K562 (cell line): ENCODE measurements at regions not wholly inside any gene's neighbourhood (a gene's known extent, or its start where the extent isn't known, plus 50 kb on each side); places are given as distances from the start of the nearest gene placed in this dataset.

Experiments
- POLR2AphosphoS5 ChIP-seq: IDR thresholded peaks from 2 replicates; pipeline ENCODE4 v1.6.1; 2011; ENCODE audit warnings: mild to moderate bottlenecking, low read depth, low read length, moderate library complexity; ENCODE audit not compliant: control insufficient read depth, insufficient read depth
- RFX7 ChIP-seq: fragments of 250-450 bp; sonication (Bioruptor Pico); IDR thresholded peaks from 2 replicates; pipeline ENCODE4 v1.5.1; 2021; ENCODE audit warnings: mild to moderate bottlenecking
- SMARCA5 ChIP-seq: fragments of 450-650 bp; IDR thresholded peaks from 2 replicates; pipeline ENCODE4 v1.6.1; 2016
- ZNF589 ChIP-seq: fragments of 200-800 bp; sonication (Bioruptor generic); IDR thresholded peaks from 2 replicates; pipeline ENCODE4 v1.6.1; 2016; ENCODE audit warnings: low read depth, missing genetic modification characterization, missing compliant biosample characterization
- ZZZ3 ChIP-seq: fragments of 450-650 bp; IDR thresholded peaks from 2 replicates; pipeline ENCODE4 v1.6.1; 2016; ENCODE audit warnings: antibody characterized with exemption, mild to moderate bottlenecking, moderate library complexity
- TF ChIP-seq, protein P1 (sequence below), 3 experiments: IDR thresholded peaks in 2 of 3; conservative IDR thresholded peaks in 1 of 3; 2 replicates each; pipeline ENCODE4 v1.5.1; 2011 to 2012; ENCODE audit warnings: low read length in 3 of 3, mild to moderate bottlenecking in 3 of 3, control low read depth in 2 of 3, improper control_type of control experiment in 1 of 3, inconsistent platforms in 1 of 3, low read depth in 1 of 3, mixed read lengths in 1 of 3, moderate library complexity in 1 of 3; ENCODE audit not compliant: insufficient read depth in 2 of 3

DNA sequence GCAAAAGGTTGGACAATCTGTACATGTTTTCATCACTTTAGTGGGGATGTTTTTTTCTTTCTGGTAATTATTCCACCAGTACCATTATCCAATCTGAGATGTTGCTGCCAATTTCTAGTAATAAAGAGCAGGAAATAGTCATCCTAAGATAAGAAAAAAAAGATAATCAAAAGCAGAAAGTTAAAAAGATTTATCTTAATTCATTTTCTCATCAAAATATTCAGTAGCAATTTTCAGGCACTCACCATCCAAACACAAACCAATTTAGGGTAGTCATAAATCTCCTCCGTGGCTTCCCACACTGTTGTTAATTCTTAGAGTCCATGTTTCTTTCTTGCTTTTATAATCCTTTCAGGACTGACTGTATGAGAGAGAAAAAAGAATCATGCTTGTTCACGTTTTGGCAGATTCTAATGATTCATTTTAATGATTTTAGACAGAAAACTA is 263.7 kb upstream of the UGT8 start:
- TF ChIP-seq ZZZ3, result no peak
- TF ChIP-seq ZNF589 (CRISPR knock-in tag), result no peak
- TF ChIP-seq SMARCA5, result no peak
- no peak for TF ChIP-seq POLR2AphosphoS5
- TF ChIP-seq, protein P1, sequence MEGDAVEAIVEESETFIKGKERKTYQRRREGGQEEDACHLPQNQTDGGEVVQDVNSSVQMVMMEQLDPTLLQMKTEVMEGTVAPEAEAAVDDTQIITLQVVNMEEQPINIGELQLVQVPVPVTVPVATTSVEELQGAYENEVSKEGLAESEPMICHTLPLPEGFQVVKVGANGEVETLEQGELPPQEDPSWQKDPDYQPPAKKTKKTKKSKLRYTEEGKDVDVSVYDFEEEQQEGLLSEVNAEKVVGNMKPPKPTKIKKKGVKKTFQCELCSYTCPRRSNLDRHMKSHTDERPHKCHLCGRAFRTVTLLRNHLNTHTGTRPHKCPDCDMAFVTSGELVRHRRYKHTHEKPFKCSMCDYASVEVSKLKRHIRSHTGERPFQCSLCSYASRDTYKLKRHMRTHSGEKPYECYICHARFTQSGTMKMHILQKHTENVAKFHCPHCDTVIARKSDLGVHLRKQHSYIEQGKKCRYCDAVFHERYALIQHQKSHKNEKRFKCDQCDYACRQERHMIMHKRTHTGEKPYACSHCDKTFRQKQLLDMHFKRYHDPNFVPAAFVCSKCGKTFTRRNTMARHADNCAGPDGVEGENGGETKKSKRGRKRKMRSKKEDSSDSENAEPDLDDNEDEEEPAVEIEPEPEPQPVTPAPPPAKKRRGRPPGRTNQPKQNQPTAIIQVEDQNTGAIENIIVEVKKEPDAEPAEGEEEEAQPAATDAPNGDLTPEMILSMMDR (IDR thresholded peaks at IDR 0.05 in 2 of 3, conservative IDR thresholded peaks at IDR 0.05 in 1 of 3; ENCODE audit: insufficient read depth in 2 of 3, low read depth in 1 of 3, low read length in 3 of 3), result no peak
- TF ChIP-seq RFX7, result no peak
